Spleen (tissue), 7 donors: ENCODE measurements at regions not wholly inside any gene's neighbourhood (a gene's known extent, or its start where the extent isn't known, plus 50 kb on each side); places are given as distances from the start of the nearest gene placed in this dataset.

ENCODE experiments used
- POLR2A ChIP-seq, 3 donors: fragments of 450-650 bp; IDR thresholded peaks; one replicate each; pipeline ENCODE4 v1.5.1; 2017; ENCODE audit warnings: antibody characterized with exemption in 3 of 3, mild to moderate bottlenecking in 1 of 3
- POLR2AphosphoS5 ChIP-seq, 3 donors: sonication (generic); formaldehyde crosslinking; IDR thresholded peaks; one replicate each; pipeline ENCODE4 v1.5.1; 2017; ENCODE audit warnings: antibody characterized with exemption in 3 of 3
- TF ChIP-seq, protein P1 (sequence below), 11 experiments: fragments of 200-600 bp in 7 of 11; fragments of 450-650 bp in 4 of 11; sonication (generic) in 4 of 11; IDR thresholded peaks in 8 of 11; conservative IDR thresholded peaks in 3 of 11; 1 replicate in 7 of 11; 2 replicates in 4 of 11; pipeline versions ENCODE4 v1.4.0 to v1.8.0; 2016 to 2021; ENCODE audit warnings: antibody characterized with exemption in 11 of 11, inconsistent platforms in 4 of 11, mild to moderate bottlenecking in 1 of 11
- donor health status: DM: no; HTN: no; CAD: no; lungs with moderate emphysema.
- donor health status: DM: no; HTN: no; CAD: no.
- donor health status: DM: no; HTN: no; CAD: no.

DNA sequence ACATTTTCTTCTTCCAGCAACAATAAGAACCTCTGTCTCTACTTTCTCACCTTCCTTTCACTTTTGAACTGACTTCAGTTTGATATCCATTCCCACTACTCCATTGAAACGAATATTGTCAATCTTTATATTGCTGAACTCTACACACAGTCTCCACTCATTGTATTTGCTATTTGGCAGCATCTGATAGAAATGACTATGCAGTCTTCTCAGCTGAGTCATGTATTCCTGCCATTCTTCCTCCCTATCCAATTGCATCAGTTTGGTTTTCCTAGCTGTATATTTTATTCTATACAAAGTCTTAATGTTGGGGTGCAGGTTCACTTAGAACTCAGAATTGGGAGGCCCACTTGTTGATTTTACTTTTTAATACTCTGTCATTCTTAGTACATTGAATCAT lies 107.5 kb upstream of the CPNE8 start:
- TF ChIP-seq, protein P1, sequence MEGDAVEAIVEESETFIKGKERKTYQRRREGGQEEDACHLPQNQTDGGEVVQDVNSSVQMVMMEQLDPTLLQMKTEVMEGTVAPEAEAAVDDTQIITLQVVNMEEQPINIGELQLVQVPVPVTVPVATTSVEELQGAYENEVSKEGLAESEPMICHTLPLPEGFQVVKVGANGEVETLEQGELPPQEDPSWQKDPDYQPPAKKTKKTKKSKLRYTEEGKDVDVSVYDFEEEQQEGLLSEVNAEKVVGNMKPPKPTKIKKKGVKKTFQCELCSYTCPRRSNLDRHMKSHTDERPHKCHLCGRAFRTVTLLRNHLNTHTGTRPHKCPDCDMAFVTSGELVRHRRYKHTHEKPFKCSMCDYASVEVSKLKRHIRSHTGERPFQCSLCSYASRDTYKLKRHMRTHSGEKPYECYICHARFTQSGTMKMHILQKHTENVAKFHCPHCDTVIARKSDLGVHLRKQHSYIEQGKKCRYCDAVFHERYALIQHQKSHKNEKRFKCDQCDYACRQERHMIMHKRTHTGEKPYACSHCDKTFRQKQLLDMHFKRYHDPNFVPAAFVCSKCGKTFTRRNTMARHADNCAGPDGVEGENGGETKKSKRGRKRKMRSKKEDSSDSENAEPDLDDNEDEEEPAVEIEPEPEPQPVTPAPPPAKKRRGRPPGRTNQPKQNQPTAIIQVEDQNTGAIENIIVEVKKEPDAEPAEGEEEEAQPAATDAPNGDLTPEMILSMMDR (IDR thresholded peaks at IDR 0.05 in 8 of 11, conservative IDR thresholded peaks at IDR 0.05 in 3 of 11), result no peak
- TF ChIP-seq POLR2A (IDR thresholded peaks at IDR 0.05), result no peak
- TF ChIP-seq POLR2AphosphoS5 (IDR thresholded peaks at IDR 0.05), result no peak
